ENCODE measurements at regions not wholly inside any gene's neighbourhood (a gene's known extent, or its start where the extent isn't known, plus 50 kb on each side); places are given as distances from the start of the nearest gene placed in this dataset.

DNA sequence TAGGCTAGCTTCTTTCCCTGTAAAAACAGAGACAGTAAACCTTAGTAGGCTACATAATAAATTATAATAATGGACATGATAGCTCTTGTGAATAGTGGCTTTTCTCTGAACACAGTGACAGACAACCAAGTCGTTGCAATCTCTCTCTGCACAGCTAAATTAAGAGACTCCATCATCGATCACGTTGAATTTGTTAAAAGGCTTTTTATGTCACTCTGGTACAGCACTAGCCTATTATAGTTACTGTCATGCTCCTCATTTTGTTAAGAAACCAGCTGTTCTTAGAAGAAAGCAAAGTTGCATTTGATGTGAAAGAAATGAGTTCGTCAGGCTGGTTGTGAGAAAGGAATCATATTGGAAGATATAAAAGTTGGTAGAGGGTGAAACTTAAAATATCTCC lies 50.3 kb upstream of the ARHGAP28 start:
- Histone ChIP-seq H3K36me3 (no peaks in the 10 kb centered on the region), H3K4me1 (ENCODE audit: control insufficient read depth in 1 of 2, low read depth in 2 of 2) (no peaks in the 10 kb centered on the region), H3K4me3 (no peak overlapping the region), H3K9me3 (no peaks in the 10 kb centered on the region), H3K27me3 (replicated peaks; ENCODE audit: insufficient read depth) (no peaks in the 10 kb centered on the region), H3K27ac (no peak overlapping the region)
- ATAC-seq (ENCODE audit: insufficient number of reproducible peaks, low FRiP score, low read depth) = no peak
- DNase-seq (ENCODE audit: low spot score) = no peak
- TF ChIP-seq, protein P1, sequence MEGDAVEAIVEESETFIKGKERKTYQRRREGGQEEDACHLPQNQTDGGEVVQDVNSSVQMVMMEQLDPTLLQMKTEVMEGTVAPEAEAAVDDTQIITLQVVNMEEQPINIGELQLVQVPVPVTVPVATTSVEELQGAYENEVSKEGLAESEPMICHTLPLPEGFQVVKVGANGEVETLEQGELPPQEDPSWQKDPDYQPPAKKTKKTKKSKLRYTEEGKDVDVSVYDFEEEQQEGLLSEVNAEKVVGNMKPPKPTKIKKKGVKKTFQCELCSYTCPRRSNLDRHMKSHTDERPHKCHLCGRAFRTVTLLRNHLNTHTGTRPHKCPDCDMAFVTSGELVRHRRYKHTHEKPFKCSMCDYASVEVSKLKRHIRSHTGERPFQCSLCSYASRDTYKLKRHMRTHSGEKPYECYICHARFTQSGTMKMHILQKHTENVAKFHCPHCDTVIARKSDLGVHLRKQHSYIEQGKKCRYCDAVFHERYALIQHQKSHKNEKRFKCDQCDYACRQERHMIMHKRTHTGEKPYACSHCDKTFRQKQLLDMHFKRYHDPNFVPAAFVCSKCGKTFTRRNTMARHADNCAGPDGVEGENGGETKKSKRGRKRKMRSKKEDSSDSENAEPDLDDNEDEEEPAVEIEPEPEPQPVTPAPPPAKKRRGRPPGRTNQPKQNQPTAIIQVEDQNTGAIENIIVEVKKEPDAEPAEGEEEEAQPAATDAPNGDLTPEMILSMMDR (IDR thresholded peaks at IDR 0.05) = no peak
